Embryonic facial prominence (tissue), 1 donor: ENCODE measurements at regions not wholly inside any gene's neighbourhood (a gene's known extent, or its start where the extent isn't known, plus 50 kb on each side); places are given as distances from the start of the nearest gene placed in this dataset.
"Not testable (repeated sequence)": the region's sequence is repeated elsewhere in the genome, so short reads cannot be mapped to it uniquely, and the experiment has no call there.

Source experiments
- DNase-seq: peaks from one replicate; pipeline ENCODE4 v3.0.0-alpha.2; 2016; ENCODE audit errors: extremely low spot score

GRCh38 chr11:38446336-38446735 is 1848.3 kb upstream of the RAG2 start:
- DNase-seq: no peak

GRCh38 chr11:38438091-38438490 is 1840.1 kb upstream of the RAG2 start:
- DNase-seq: no peak

GRCh38 chr11:38425578-38425977 is 1827.5 kb upstream of the RAG2 start:
- DNase-seq: no peak

- DNase-seq: no peak
Measured at GRCh38 chr11:38423042-38423441, 1825.0 kb upstream of the RAG2 start.

GRCh38 chr11:38416141-38416540 is 1818.1 kb upstream of the RAG2 start:
- DNase-seq: no peak

- DNase-seq: no peak
Measured at GRCh38 chr11:38411149-38411548, 1813.1 kb upstream of the RAG2 start.

- DNase-seq: no peak
Measured at GRCh38 chr11:38402063-38402462, 1804.0 kb upstream of the RAG2 start.

GRCh38 chr11:38392176-38392575 is 1794.1 kb upstream of the RAG2 start:
- no peak for DNase-seq

GRCh38 chr11:38384568-38384967 is 1786.5 kb upstream of the RAG2 start:
- DNase-seq: no peak

- DNase-seq: no peak
Measured at GRCh38 chr11:38365274-38365673, 1767.2 kb upstream of the RAG2 start.

- DNase-seq: no peak
Measured at GRCh38 chr11:38356255-38356654, 1758.2 kb upstream of the RAG2 start.

- DNase-seq: no peak
Measured at GRCh38 chr11:38345286-38345685, 1747.2 kb upstream of the RAG2 start.

- DNase-seq: not testable (repeated sequence)
Measured at GRCh38 chr11:38341612-38342011, 1743.6 kb upstream of the RAG2 start.

- no peak for DNase-seq
Measured at GRCh38 chr11:38339835-38340440, 1741.9 kb upstream of the RAG2 start.

- not testable (repeated sequence) for DNase-seq
Measured at GRCh38 chr11:38338022-38338421, 1740.0 kb upstream of the RAG2 start.

GRCh38 chr11:38332046-38332445 is 1734.0 kb upstream of the RAG2 start:
- DNase-seq: no peak

GRCh38 chr11:38330578-38330977 is 1732.5 kb upstream of the RAG2 start:
- no peak for DNase-seq

GRCh38 chr11:38323961-38324761 is 1726.1 kb upstream of the RAG2 start:
- no peak for DNase-seq

GRCh38 chr11:38315151-38315550 is 1717.1 kb upstream of the RAG2 start:
- no peak for DNase-seq

GRCh38 chr11:38307455-38307854 is 1709.4 kb upstream of the RAG2 start:
- DNase-seq: no peak

- no peak for DNase-seq
Measured at GRCh38 chr11:38305682-38306081, 1707.6 kb upstream of the RAG2 start.

- no peak for DNase-seq
Measured at GRCh38 chr11:38304926-38305325, 1706.9 kb upstream of the RAG2 start.

- no peak for DNase-seq
Measured at GRCh38 chr11:38302564-38302963, 1704.5 kb upstream of the RAG2 start.
